ENCODE measurements at regions not wholly inside any gene's neighbourhood (a gene's known extent, or its start where the extent isn't known, plus 50 kb on each side); places are given as distances from the start of the nearest gene placed in this dataset.

GRCh38 chr7:156519070-156519469, 121.5 kb upstream of the RNF32 start:
- TF ChIP-seq, protein P1, sequence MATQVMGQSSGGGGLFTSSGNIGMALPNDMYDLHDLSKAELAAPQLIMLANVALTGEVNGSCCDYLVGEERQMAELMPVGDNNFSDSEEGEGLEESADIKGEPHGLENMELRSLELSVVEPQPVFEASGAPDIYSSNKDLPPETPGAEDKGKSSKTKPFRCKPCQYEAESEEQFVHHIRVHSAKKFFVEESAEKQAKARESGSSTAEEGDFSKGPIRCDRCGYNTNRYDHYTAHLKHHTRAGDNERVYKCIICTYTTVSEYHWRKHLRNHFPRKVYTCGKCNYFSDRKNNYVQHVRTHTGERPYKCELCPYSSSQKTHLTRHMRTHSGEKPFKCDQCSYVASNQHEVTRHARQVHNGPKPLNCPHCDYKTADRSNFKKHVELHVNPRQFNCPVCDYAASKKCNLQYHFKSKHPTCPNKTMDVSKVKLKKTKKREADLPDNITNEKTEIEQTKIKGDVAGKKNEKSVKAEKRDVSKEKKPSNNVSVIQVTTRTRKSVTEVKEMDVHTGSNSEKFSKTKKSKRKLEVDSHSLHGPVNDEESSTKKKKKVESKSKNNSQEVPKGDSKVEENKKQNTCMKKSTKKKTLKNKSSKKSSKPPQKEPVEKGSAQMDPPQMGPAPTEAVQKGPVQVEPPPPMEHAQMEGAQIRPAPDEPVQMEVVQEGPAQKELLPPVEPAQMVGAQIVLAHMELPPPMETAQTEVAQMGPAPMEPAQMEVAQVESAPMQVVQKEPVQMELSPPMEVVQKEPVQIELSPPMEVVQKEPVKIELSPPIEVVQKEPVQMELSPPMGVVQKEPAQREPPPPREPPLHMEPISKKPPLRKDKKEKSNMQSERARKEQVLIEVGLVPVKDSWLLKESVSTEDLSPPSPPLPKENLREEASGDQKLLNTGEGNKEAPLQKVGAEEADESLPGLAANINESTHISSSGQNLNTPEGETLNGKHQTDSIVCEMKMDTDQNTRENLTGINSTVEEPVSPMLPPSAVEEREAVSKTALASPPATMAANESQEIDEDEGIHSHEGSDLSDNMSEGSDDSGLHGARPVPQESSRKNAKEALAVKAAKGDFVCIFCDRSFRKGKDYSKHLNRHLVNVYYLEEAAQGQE (IDR thresholded peaks at IDR 0.05) = no peak
- no peak for TF ChIP-seq POLR2A (IDR thresholded peaks at IDR 0.05; ENCODE audit: low read length)
- TF ChIP-seq, protein P2, sequence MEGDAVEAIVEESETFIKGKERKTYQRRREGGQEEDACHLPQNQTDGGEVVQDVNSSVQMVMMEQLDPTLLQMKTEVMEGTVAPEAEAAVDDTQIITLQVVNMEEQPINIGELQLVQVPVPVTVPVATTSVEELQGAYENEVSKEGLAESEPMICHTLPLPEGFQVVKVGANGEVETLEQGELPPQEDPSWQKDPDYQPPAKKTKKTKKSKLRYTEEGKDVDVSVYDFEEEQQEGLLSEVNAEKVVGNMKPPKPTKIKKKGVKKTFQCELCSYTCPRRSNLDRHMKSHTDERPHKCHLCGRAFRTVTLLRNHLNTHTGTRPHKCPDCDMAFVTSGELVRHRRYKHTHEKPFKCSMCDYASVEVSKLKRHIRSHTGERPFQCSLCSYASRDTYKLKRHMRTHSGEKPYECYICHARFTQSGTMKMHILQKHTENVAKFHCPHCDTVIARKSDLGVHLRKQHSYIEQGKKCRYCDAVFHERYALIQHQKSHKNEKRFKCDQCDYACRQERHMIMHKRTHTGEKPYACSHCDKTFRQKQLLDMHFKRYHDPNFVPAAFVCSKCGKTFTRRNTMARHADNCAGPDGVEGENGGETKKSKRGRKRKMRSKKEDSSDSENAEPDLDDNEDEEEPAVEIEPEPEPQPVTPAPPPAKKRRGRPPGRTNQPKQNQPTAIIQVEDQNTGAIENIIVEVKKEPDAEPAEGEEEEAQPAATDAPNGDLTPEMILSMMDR (IDR thresholded peaks at IDR 0.05) = no peak
